Choroid plexus epithelial cell (primary cell): ENCODE measurements at regions not wholly inside any gene's neighbourhood (a gene's known extent, or its start where the extent isn't known, plus 50 kb on each side); places are given as distances from the start of the nearest gene placed in this dataset.
"Not testable (repeated sequence)": the region's sequence is repeated elsewhere in the genome, so short reads cannot be mapped to it uniquely, and the experiment has no call there.

Experiments
- DNase-seq: peaks from one replicate; pipeline ENCODE4 v3.0.0-alpha.2; 2010; ENCODE audit warnings: low read depth
- H3K4me3 ChIP-seq: 2 replicates; pipeline ENCODE4 v1.5.1; 2011; ENCODE audit warnings: low read depth, mild to moderate bottlenecking, control low read depth, low read length, moderate library complexity
- TF ChIP-seq, protein P1 (sequence below): conservative IDR thresholded peaks from 2 replicates; pipeline ENCODE4 v1.5.1; 2011; ENCODE audit warnings: low read depth, mild to moderate bottlenecking, control low read depth, inconsistent platforms, low read length, moderate library complexity

DNA sequence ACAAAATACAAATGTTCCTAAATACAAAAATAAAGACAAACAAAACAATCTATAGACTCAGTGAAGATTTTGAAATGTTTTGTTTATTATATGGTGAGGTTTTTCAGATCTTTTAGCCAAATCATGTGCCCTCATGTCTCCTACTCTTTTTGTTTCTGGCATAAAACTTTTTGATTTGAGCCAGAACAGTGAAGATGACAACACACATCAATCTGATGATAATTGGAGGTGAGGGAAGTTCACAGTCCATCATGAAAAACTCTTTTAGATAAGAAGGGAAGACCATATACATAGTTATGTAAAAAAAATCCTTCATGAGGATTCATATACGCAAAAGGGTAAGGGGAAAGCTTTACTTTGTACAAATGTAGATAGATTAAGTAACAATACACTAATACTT lies 75.1 kb upstream of the OSBPL11 start:
- no peak overlapping the region for H3K4me3 ChIP-seq
- no peak for DNase-seq
- TF ChIP-seq, protein P1, sequence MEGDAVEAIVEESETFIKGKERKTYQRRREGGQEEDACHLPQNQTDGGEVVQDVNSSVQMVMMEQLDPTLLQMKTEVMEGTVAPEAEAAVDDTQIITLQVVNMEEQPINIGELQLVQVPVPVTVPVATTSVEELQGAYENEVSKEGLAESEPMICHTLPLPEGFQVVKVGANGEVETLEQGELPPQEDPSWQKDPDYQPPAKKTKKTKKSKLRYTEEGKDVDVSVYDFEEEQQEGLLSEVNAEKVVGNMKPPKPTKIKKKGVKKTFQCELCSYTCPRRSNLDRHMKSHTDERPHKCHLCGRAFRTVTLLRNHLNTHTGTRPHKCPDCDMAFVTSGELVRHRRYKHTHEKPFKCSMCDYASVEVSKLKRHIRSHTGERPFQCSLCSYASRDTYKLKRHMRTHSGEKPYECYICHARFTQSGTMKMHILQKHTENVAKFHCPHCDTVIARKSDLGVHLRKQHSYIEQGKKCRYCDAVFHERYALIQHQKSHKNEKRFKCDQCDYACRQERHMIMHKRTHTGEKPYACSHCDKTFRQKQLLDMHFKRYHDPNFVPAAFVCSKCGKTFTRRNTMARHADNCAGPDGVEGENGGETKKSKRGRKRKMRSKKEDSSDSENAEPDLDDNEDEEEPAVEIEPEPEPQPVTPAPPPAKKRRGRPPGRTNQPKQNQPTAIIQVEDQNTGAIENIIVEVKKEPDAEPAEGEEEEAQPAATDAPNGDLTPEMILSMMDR = no peak

GRCh38 chr3:125670945-125671344 lies 75.6 kb upstream of the OSBPL11 start:
- TF ChIP-seq, protein P1 = no peak
- no peak for DNase-seq
- no peak overlapping the region for H3K4me3 ChIP-seq

DNA sequence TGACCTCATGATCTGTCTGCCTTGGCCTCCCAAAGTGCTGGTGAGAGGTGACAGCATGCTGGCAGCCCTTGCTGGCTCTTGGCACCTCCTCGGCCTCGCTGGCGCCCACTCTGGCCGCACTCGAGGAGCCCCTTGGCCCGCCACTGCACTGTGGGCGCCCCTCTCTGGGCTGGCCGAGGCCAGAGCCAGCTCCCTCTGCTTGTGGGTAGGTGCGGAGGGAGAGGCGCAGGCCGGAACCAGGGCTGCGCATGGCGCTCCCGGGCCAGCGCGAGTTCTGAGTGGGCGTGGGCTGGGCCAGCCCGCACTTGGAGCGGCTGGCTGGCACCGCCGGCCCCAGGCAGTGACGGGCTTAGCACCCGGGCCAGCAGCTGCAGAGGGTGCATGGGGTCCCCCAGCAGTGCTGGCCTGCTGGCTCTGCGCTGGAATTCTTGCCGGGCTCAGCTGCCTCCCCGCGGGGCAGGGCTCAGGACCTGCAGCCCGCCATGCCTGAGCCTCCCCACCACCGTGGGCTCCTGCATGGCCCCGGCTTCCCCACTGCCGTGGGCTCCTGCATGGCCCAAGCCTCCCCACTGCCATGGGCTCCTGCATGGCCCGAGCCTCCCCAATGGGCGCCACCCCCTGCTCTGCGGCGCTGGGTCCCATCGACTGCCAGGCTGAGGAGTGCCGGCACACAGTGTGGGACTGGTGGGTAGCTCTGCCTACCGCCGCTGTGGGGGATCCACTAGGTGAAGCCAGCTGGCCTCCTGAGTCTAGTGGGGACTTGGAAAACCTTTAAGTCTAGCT lies 76.4 kb upstream of the OSBPL11 start:
- no peak overlapping the region for H3K4me3 ChIP-seq
- TF ChIP-seq, protein P1 = no peak
- DNase-seq = no peak

GRCh38 chr3:125675791-125676190 lies 80.5 kb upstream of the OSBPL11 start:
- TF ChIP-seq, protein P1 = no peak
- H3K4me3 ChIP-seq = no peak overlapping the region
- DNase-seq = no peak

- no peak overlapping the region for H3K4me3 ChIP-seq
- DNase-seq = peak; percentile 4
- TF ChIP-seq, protein P1 = peak; percentile 2
These were observed 84.0 kb upstream of the OSBPL11 start for GRCh38 chr3:125679258-125679657.

DNA sequence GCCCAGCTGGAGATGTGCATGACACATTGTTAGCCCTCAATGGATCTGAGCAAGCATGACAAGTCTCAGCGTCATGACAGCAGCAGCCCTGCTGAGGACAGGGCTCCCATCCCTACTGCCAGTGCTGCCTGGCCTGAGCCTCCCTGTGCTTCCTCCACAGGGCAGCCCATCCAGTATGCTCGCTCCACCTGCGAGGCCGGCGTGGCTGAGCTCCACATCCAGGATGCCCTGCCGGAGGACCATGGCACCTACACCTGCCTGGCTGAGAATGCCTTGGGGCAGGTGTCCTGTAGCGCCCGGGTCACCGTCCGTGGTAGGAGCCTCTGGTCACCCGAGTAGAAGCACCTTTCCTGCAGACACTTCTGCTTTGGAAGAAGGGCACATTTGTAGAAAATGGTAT lies 85.8 kb upstream of the OSBPL11 start:
- TF ChIP-seq, protein P1 = no peak
- DNase-seq = no peak
- no peak overlapping the region for H3K4me3 ChIP-seq

- DNase-seq, H3K4me3 ChIP-seq: not testable (repeated sequence)
These were observed 86.6 kb upstream of the OSBPL11 start for GRCh38 chr3:125681906-125682305.

DNA sequence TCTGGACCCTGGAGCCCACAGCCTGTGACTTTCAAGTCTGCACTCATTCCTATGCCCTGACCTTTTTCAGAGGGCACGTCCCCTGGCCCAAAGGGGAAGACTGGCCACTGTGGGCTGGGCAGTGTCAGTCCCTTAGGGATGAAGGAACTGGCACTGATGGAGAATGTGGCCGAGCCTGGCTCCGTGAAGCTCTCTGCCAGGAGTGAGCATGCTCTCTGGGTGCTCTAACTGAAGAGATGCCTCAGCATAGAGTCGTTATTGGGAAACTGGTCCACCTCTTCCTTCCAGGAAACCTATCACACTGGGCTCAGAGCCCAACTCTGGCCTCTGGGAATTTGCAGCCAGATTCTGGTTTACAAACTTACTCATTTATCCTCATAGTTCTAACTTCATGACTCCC lies 87.3 kb upstream of the OSBPL11 start:
- DNase-seq = peak; percentile 56
- not testable (repeated sequence) for H3K4me3 ChIP-seq
